ENCODE measurements at regions not wholly inside any gene's neighbourhood (a gene's known extent, or its start where the extent isn't known, plus 50 kb on each side); places are given as distances from the start of the nearest gene placed in this dataset.
A peak's percentile ranks its signal among the peaks of the same experiment; 100 is the strongest.

- H3K27ac Mint-ChIP-seq = no peak overlapping the region
- peaks cover 9% of the 10 kb centered on the region for H3K27me3 Mint-ChIP-seq
Measured at GRCh38 chr6:111950661-111951496, 77.6 kb upstream of the FYN start.

DNA sequence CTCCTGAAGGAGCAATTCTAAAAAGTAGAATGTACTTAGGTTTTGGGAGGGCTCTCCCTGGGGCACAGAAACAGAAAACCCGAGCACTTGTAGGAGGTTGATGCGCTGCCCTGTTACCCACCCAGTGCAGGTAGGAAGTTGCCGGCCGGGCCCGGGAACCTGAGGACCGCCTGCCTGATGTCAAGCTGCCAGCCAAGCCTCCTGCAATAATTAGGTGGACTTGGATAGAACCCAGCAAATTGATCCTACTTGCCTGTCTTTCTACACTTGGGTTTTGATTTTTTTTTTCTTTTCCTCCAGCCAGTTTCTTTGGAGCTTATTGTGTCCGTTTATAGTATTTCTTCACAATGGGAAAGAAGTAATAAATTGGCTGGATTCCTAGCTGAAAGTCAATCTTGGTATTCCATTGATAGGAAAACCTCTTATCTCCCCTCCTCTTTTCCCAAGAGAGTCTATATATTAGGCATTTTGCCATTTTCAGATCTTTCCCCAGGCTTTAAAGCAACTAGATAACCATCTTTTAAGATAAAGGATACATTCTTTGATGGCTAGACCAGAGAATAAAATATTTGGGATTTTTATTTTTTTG lies 78.3 kb upstream of the FYN start:
- Mint-ChIP-seq H3K27me3 (peaks cover 9% of the 10 kb centered on the region), H3K4me1 (no peaks in the 10 kb centered on the region), H3K27ac (no peak overlapping the region), H3K36me3 (no peaks in the 10 kb centered on the region), H3K4me3 (no peak overlapping the region), H3K9me3 (no peaks in the 10 kb centered on the region)

More at GRCh38 chr6:111950661-111951496, 77.6 kb upstream of the FYN start:
- H3K4me1 Mint-ChIP-seq = no peaks in the 10 kb centered on the region
- H3K9me3 Mint-ChIP-seq = no peaks in the 10 kb centered on the region
- H3K36me3 Mint-ChIP-seq = no peaks in the 10 kb centered on the region
- H3K4me3 Mint-ChIP-seq = no peak overlapping the region

GRCh38 chr6:111952274-111952673 lies 79.0 kb upstream of the FYN start:
- H3K27me3 Mint-ChIP-seq = peaks cover 7% of the 10 kb centered on the region
- no peak overlapping the region for H3K4me3 Mint-ChIP-seq
- H3K9me3 Mint-ChIP-seq = no peaks in the 10 kb centered on the region
- H3K27ac Mint-ChIP-seq = no peak overlapping the region
- H3K4me1 Mint-ChIP-seq = no peaks in the 10 kb centered on the region
- H3K36me3 Mint-ChIP-seq = no peaks in the 10 kb centered on the region

- no peak overlapping the region for H3K27ac Mint-ChIP-seq
- no peak overlapping the region for H3K4me3 Mint-ChIP-seq
- H3K9me3 Mint-ChIP-seq = no peaks in the 10 kb centered on the region
- no peaks in the 10 kb centered on the region for H3K4me1 Mint-ChIP-seq
- H3K27me3 Mint-ChIP-seq = peaks cover 7% of the 10 kb centered on the region
- no peaks in the 10 kb centered on the region for H3K36me3 Mint-ChIP-seq
Measured at GRCh38 chr6:111952821-111953540, 79.7 kb upstream of the FYN start.

- Mint-ChIP-seq H3K9me3 (no peaks in the 10 kb centered on the region), H3K27me3 (peaks cover 4% of the 10 kb centered on the region), H3K36me3 (no peaks in the 10 kb centered on the region), H3K4me3 (no peak overlapping the region), H3K27ac (no peak overlapping the region), H3K4me1 (peaks cover 0 to 8% (median 3%) of the 10 kb centered on the region in 3 donors)
Measured at GRCh38 chr6:111956098-111956497, 82.8 kb upstream of the FYN start.

GRCh38 chr6:111957623-111958315 lies 84.5 kb upstream of the FYN start:
- H3K4me3 Mint-ChIP-seq = no peak overlapping the region
- H3K27me3 Mint-ChIP-seq = peaks cover 4% of the 10 kb centered on the region
- H3K36me3 Mint-ChIP-seq = no peaks in the 10 kb centered on the region
- peaks cover 0 to 8% (median 3%) of the 10 kb centered on the region in 3 donors for H3K4me1 Mint-ChIP-seq
- no peak overlapping the region for H3K27ac Mint-ChIP-seq
- H3K9me3 Mint-ChIP-seq = no peaks in the 10 kb centered on the region

DNA sequence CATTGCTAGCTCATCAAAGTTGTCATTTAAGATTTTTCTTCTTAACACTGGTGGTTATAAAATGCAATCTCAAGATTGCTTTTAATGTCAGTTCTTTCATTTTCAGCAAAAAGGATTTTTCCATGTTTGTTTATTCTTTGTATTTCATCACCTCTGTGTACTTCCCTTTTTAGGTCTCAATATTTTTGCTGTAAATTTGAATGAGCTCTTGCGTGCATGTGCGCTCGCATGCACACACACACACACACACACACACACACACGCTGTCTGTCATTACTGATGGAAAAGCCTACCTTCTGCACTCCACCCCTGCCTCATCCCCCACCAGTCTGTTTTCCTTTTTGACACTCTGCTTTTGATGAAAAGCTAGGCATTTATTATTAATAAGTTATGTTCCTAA lies 85.3 kb upstream of the FYN start:
- H3K4me3 Mint-ChIP-seq = peak overlapping the region in 2 of 4 donors; percentile 60 to 66
- H3K36me3 Mint-ChIP-seq = no peaks in the 10 kb centered on the region
- no peaks in the 10 kb centered on the region for H3K9me3 Mint-ChIP-seq
- peak overlapping the region in 2 of 3 donors; percentile 7 to 86 for H3K27ac Mint-ChIP-seq
- H3K4me1 Mint-ChIP-seq = peaks cover 0 to 8% (median 3%) of the 10 kb centered on the region in 3 donors
- H3K27me3 Mint-ChIP-seq = peaks cover 4% of the 10 kb centered on the region

DNA sequence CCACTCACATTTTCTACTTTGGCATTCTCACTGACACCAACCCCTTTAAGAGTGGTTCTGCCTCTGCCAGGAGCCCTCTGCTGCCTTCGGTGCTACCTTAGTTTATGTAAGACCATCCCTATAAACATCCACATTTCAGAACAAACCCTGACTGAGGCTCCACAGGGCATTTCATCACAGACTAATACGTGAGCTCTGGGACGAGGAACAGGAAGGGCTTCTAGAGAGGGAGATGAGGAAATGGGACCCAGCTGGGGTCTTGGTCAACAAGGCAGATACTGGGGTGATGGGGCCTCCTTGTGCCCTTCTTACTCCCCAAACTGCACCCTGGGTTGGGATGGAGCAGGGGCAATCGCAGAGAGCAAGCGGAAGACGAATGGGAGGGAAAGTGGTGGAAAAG lies 86.5 kb upstream of the FYN start:
- Mint-ChIP-seq H3K4me3 (no peak overlapping the region), H3K4me1 (peaks cover 0 to 8% (median 3%) of the 10 kb centered on the region in 3 donors), H3K27ac (no peak overlapping the region), H3K36me3 (no peaks in the 10 kb centered on the region), H3K9me3 (no peaks in the 10 kb centered on the region), H3K27me3 (peaks cover 3% of the 10 kb centered on the region)

- H3K4me1 Mint-ChIP-seq = no peaks in the 10 kb centered on the region
Measured at GRCh38 chr6:111967131-111967530, 86.8 kb upstream of the CCN6 start.

DNA sequence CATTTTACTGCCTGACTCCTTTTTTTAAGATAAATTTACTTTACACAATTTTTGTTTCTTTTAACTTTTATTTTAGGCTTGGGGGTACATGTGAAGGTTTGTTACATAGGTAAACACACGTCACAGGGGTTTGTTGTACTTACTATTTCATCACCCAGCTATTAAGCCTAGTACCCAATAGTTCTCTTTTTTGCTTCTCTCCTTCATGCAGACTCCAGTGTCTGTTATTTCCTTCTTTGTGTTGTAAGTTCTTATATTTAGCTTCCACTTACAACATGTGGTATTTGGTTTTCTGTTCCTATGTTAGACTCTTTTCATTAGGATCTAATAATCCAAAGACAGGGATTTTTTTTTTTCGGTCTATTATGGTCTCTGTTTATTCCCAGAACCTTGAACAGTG lies 83.5 kb upstream of the CCN6 start:
- Mint-ChIP-seq H3K36me3 (no peaks in the 10 kb centered on the region), H3K27ac (no peak overlapping the region), H3K4me1 (peaks cover 0 to 2% (median 0%) of the 10 kb centered on the region in 3 donors), H3K27me3 (peaks cover 14% of the 10 kb centered on the region), H3K9me3 (no peaks in the 10 kb centered on the region), H3K4me3 (no peak overlapping the region)

More at GRCh38 chr6:111967131-111967530, 86.8 kb upstream of the CCN6 start:
- Mint-ChIP-seq H3K27me3 (peaks cover 16% of the 10 kb centered on the region), H3K4me3 (no peak overlapping the region), H3K9me3 (no peaks in the 10 kb centered on the region), H3K27ac (no peak overlapping the region), H3K36me3 (no peaks in the 10 kb centered on the region)

DNA sequence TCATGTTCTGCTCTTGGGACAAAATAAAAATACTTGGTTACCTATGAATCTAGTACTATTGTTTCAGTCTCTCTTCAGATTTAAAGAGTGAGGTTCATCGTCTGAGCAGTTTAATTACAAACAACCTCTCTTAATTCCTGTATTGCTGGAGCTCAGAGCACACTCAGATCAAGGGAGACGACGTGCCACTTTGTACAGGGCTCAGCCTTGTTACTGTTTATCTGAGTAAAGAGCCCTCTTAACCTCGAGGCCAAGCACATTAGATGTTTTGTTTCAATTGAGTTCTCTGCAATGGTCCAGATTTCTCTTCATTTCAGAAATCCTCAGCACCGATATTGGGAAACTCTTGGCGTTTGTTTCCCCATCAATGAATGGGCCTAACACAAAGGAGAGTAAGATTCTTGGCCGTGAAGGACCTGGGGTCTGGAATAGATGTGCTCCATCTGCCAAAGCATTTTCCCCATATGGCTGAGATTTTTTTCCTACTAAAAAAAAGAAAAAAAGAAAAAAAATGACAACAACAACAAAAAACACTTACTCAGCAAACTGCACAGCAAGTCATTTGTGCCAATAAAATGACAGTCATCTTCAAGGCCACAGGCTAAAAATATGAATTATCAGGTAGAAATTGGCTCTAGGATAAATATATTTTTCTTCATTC lies 82.6 kb upstream of the CCN6 start:
- Mint-ChIP-seq H3K36me3 (no peaks in the 10 kb centered on the region), H3K4me1 (peaks cover 0 to 2% (median 0%) of the 10 kb centered on the region in 3 donors), H3K27me3 (peaks cover 9% of the 10 kb centered on the region), H3K9me3 (no peaks in the 10 kb centered on the region), H3K27ac (no peak overlapping the region), H3K4me3 (no peak overlapping the region)

GRCh38 chr6:111971866-111972532 lies 81.9 kb upstream of the CCN6 start:
- H3K4me1 Mint-ChIP-seq = peaks cover 0 to 2% (median 0%) of the 10 kb centered on the region in 3 donors

DNA sequence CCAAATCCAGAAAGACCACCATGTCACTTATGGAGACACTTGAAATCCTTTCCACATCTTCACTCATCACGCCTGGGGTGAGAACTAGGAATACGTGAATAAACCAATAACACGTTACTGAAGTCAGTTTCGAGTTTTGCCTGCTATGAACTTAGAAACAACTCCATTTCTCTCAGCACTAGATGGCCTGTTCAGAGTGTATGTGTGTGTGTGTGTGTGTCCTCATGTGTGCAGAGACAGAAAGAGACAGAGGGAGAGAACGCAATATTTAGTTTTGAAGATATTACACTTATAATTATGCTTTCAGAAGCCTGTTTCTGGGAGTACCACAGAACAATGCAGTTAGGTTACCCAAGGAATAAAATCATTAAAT lies 81.2 kb upstream of the CCN6 start:
- no peaks in the 10 kb centered on the region for H3K36me3 Mint-ChIP-seq
- H3K9me3 Mint-ChIP-seq = no peaks in the 10 kb centered on the region
- H3K27ac Mint-ChIP-seq = peak overlapping the region in 2 of 3 donors; percentile 8 to 69
- peaks cover 2% of the 10 kb centered on the region for H3K27me3 Mint-ChIP-seq
- peaks cover 0 to 2% (median 0%) of the 10 kb centered on the region in 3 donors for H3K4me1 Mint-ChIP-seq
- H3K4me3 Mint-ChIP-seq = no peak overlapping the region

More at GRCh38 chr6:111971866-111972532, 81.9 kb upstream of the CCN6 start:
- no peak overlapping the region for H3K27ac Mint-ChIP-seq
- H3K4me3 Mint-ChIP-seq = no peak overlapping the region
- peaks cover 8% of the 10 kb centered on the region for H3K27me3 Mint-ChIP-seq
- H3K9me3 Mint-ChIP-seq = no peaks in the 10 kb centered on the region
- H3K36me3 Mint-ChIP-seq = no peaks in the 10 kb centered on the region

Measured in IgD-negative memory B cell (primary cell).